ENCODE measurements at regions not wholly inside any gene's neighbourhood (a gene's known extent, or its start where the extent isn't known, plus 50 kb on each side); places are given as distances from the start of the nearest gene placed in this dataset.

DNA sequence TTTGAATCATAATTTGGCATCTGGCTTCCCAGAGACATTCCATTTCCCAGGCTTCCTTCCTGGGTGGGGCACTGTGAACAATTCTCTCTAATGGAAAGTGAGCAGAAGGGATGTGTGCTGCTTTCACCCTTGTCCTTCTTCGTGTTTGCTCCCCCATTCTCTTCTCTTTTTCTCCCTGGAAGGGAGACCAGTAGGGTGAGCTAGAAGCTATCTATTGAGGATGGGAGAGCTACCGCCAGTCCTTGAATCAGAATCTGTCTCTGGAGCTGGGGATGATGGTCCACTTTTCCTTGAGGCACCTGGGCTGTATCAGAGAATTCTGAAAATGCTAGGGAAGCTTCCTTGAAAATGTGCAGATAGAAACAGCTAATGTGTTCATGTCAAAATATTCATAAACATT lies 453.9 kb downstream of the WDR72 start:
- TF ChIP-seq, protein P1, sequence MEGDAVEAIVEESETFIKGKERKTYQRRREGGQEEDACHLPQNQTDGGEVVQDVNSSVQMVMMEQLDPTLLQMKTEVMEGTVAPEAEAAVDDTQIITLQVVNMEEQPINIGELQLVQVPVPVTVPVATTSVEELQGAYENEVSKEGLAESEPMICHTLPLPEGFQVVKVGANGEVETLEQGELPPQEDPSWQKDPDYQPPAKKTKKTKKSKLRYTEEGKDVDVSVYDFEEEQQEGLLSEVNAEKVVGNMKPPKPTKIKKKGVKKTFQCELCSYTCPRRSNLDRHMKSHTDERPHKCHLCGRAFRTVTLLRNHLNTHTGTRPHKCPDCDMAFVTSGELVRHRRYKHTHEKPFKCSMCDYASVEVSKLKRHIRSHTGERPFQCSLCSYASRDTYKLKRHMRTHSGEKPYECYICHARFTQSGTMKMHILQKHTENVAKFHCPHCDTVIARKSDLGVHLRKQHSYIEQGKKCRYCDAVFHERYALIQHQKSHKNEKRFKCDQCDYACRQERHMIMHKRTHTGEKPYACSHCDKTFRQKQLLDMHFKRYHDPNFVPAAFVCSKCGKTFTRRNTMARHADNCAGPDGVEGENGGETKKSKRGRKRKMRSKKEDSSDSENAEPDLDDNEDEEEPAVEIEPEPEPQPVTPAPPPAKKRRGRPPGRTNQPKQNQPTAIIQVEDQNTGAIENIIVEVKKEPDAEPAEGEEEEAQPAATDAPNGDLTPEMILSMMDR (conservative IDR thresholded peaks at IDR 0.05), result no peak
- no peak for TF ChIP-seq ZFX (IDR thresholded peaks at IDR 0.05)

Measured in C4-2B (cell line).